Fibroblast of lung (primary cell): ENCODE measurements at regions not wholly inside any gene's neighbourhood (a gene's known extent, or its start where the extent isn't known, plus 50 kb on each side); places are given as distances from the start of the nearest gene placed in this dataset.

Experiments
- EZH2 ChIP-seq: IDR thresholded peaks from 2 replicates; pipeline ENCODE4 v1.5.1; 2012; ENCODE audit warnings: low read length, control low read depth, mild to moderate bottlenecking; ENCODE audit errors: missing control alignments
- TF ChIP-seq, protein P1 (sequence below), 2 donors: IDR thresholded peaks in 1 of 2; conservative IDR thresholded peaks in 1 of 2; 1 replicate in 1 of 2; 2 replicates in 1 of 2; pipeline ENCODE4 v1.5.1; 2011 to 2012; ENCODE audit warnings: low read length in 2 of 2, control low read depth in 1 of 2, inconsistent platforms in 1 of 2, low read depth in 1 of 2, mild to moderate bottlenecking in 1 of 2

GRCh38 chr12:102776041-102776440, 141.0 kb downstream of the PAH start:
- TF ChIP-seq, protein P1, sequence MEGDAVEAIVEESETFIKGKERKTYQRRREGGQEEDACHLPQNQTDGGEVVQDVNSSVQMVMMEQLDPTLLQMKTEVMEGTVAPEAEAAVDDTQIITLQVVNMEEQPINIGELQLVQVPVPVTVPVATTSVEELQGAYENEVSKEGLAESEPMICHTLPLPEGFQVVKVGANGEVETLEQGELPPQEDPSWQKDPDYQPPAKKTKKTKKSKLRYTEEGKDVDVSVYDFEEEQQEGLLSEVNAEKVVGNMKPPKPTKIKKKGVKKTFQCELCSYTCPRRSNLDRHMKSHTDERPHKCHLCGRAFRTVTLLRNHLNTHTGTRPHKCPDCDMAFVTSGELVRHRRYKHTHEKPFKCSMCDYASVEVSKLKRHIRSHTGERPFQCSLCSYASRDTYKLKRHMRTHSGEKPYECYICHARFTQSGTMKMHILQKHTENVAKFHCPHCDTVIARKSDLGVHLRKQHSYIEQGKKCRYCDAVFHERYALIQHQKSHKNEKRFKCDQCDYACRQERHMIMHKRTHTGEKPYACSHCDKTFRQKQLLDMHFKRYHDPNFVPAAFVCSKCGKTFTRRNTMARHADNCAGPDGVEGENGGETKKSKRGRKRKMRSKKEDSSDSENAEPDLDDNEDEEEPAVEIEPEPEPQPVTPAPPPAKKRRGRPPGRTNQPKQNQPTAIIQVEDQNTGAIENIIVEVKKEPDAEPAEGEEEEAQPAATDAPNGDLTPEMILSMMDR (conservative IDR thresholded peaks at IDR 0.05 in 1 of 2, IDR thresholded peaks at IDR 0.05 in 1 of 2; ENCODE audit: low read depth in 1 of 2, low read length in 2 of 2) = no peak
- TF ChIP-seq EZH2 = no peak
